ENCODE measurements at regions not wholly inside any gene's neighbourhood (a gene's known extent, or its start where the extent isn't known, plus 50 kb on each side); places are given as distances from the start of the nearest gene placed in this dataset.

- TF ChIP-seq CTCF (IDR thresholded peaks at IDR 0.05; ENCODE audit: low read depth, low read length, poor library complexity, severe bottlenecking): no peak
- TF ChIP-seq EZH2phosphoT487 (IDR thresholded peaks at IDR 0.05; ENCODE audit: borderline replicate concordance, low read length): no peak
These were observed 159.1 kb downstream of the TINAG start for GRCh38 chr6:54467384-54467783.

Data from DOHH2 (cell line).